WTC11 (cell line): ENCODE measurements at regions not wholly inside any gene's neighbourhood (a gene's known extent, or its start where the extent isn't known, plus 50 kb on each side); places are given as distances from the start of the nearest gene placed in this dataset.

Experiments
- ATAC-seq: fragments of 200-7000 bp; cut with Tn5 transposase; 2 replicates; pipeline ENCODE4 v1.10.0; 2021; ENCODE audit warnings: mild to moderate bottlenecking, moderate library complexity
- CTCF ChIA-PET: fragments of 300-600 bp; sonication (Branson Sonifier 250); formaldehyde crosslinking; loops from one replicate; lab custom pipeline; 2021; ENCODE audit warnings: antibody characterized with exemption; lab: Charles Lee
- POLR2A ChIA-PET: fragments of 350-600 bp; sonication (Branson Sonifier 250); formaldehyde crosslinking; loops from one replicate; lab custom pipeline; 2021; ENCODE audit warnings: antibody characterized with exemption; lab: Charles Lee
- DNase-seq: peaks from one replicate; pipeline ENCODE4 v3.0.0; 2021; ENCODE audit warnings: low spot score
- H3K27ac Mint-ChIP-seq: 2 replicates; pipeline ENCODE4 v1.8.0; 2021; ENCODE audit warnings: mixed read lengths
- H3K27me3 Mint-ChIP-seq: 2 replicates; pipeline ENCODE4 v1.8.0; 2021; ENCODE audit warnings: low read depth, mild to moderate bottlenecking, moderate library complexity, mixed read lengths
- H3K36me3 Mint-ChIP-seq: 2 replicates; pipeline ENCODE4 v1.8.0; 2021; ENCODE audit warnings: mixed read lengths
- H3K4me1 Mint-ChIP-seq: 2 replicates; pipeline ENCODE4 v1.8.0; 2022; ENCODE audit warnings: mixed read lengths
- H3K4me3 Mint-ChIP-seq: 2 replicates; pipeline ENCODE4 v1.8.0; 2021; ENCODE audit warnings: mild to moderate bottlenecking, moderate library complexity, mixed read lengths
- H3K9me3 Mint-ChIP-seq: 2 replicates; pipeline ENCODE4 v1.8.0; 2021; ENCODE audit warnings: mixed read lengths
- ATF6 ChIP-seq: sonication (generic); formaldehyde crosslinking; IDR thresholded peaks from 2 replicates; pipeline ENCODE4 v1.8.1; 2023; ENCODE audit warnings: mild to moderate bottlenecking, missing genetic modification reagents
- CTCF ChIP-seq: fragments of 200-600 bp; IDR thresholded peaks from 2 replicates; pipeline ENCODE4 v1.8.0; 2022; ENCODE audit warnings: antibody characterized with exemption
- FOXP1 ChIP-seq: sonication (generic); formaldehyde crosslinking; IDR thresholded peaks from 2 replicates; pipeline ENCODE4 v1.8.0; 2022; ENCODE audit warnings: missing genetic modification reagents, mild to moderate bottlenecking, moderate library complexity, borderline replicate concordance
- FOXP4 ChIP-seq: sonication (generic); formaldehyde crosslinking; IDR thresholded peaks from 2 replicates; pipeline ENCODE4 v1.8.0; 2022; ENCODE audit warnings: mild to moderate bottlenecking, missing genetic modification reagents
- GTF2I ChIP-seq: fragments of 250-450 bp; sonication (Bioruptor Pico); conservative IDR thresholded peaks from 2 replicates; pipeline ENCODE4 v1.4.0; 2021; ENCODE audit warnings: mild to moderate bottlenecking
- IRF2 ChIP-seq: sonication (generic); formaldehyde crosslinking; IDR thresholded peaks from 2 replicates; pipeline ENCODE4 v1.8.0; 2022; ENCODE audit warnings: low read depth, missing genetic modification reagents, borderline replicate concordance
- KAT7 ChIP-seq: sonication (generic); formaldehyde crosslinking; IDR thresholded peaks from 2 replicates; pipeline ENCODE4 v1.8.1; 2023; ENCODE audit warnings: missing genetic modification reagents, mild to moderate bottlenecking, borderline replicate concordance
- NFE2L1 ChIP-seq: sonication (generic); formaldehyde crosslinking; IDR thresholded peaks from 2 replicates; pipeline ENCODE4 v1.8.1; 2023; ENCODE audit warnings: missing genetic modification reagents
- NR1H2 ChIP-seq: sonication (generic); formaldehyde crosslinking; IDR thresholded peaks from 2 replicates; pipeline ENCODE4 v1.9.0; 2021; ENCODE audit warnings: mild to moderate bottlenecking, moderate library complexity, missing genetic modification reagents
- PRRX2 ChIP-seq: fragments of 250-450 bp; sonication (Bioruptor Pico); IDR thresholded peaks from 2 replicates; pipeline ENCODE4 v1.8.0; 2021; ENCODE audit warnings: mild to moderate bottlenecking
- SOX15 ChIP-seq: fragments of 250-450 bp; sonication (Bioruptor Pico); IDR thresholded peaks from 2 replicates; pipeline ENCODE4 v1.9.0; 2021; ENCODE audit warnings: mild to moderate bottlenecking
- ZNF138 ChIP-seq: sonication (generic); formaldehyde crosslinking; conservative IDR thresholded peaks from 2 replicates; pipeline ENCODE4 v1.8.1; 2022; ENCODE audit warnings: mild to moderate bottlenecking, moderate library complexity, missing genetic modification reagents
- ZNF219 ChIP-seq: sonication (generic); formaldehyde crosslinking; IDR thresholded peaks from 2 replicates; pipeline ENCODE4 v1.8.0; 2023; ENCODE audit warnings: missing genetic modification reagents, mild to moderate bottlenecking, borderline replicate concordance
- ZNF317 ChIP-seq: sonication (generic); formaldehyde crosslinking; IDR thresholded peaks from 2 replicates; pipeline ENCODE4 v1.8.1; 2023; ENCODE audit warnings: low read depth, mild to moderate bottlenecking, moderate library complexity, missing genetic modification reagents, borderline replicate concordance
- ZNF416 ChIP-seq: fragments of 250-450 bp; sonication (Bioruptor Pico); IDR thresholded peaks from 2 replicates; pipeline ENCODE4 v1.9.0; 2021; ENCODE audit warnings: mild to moderate bottlenecking, inconsistent platforms
- TF ChIP-seq, protein P1 (sequence below): sonication (generic); formaldehyde crosslinking; IDR thresholded peaks from 2 replicates; pipeline ENCODE4 v1.8.1; 2023; ENCODE audit warnings: mild to moderate bottlenecking, missing genetic modification reagents, moderate library complexity
- TF ChIP-seq, protein P2 (sequence below): sonication (generic); formaldehyde crosslinking; IDR thresholded peaks from 2 replicates; pipeline ENCODE4 v1.8.0; 2022; ENCODE audit warnings: missing genetic modification reagents
- TF ChIP-seq, protein P3 (sequence below): sonication (generic); formaldehyde crosslinking; IDR thresholded peaks from 2 replicates; pipeline ENCODE4 v1.8.1; 2022; ENCODE audit warnings: low read depth, missing genetic modification reagents, borderline replicate concordance

DNA sequence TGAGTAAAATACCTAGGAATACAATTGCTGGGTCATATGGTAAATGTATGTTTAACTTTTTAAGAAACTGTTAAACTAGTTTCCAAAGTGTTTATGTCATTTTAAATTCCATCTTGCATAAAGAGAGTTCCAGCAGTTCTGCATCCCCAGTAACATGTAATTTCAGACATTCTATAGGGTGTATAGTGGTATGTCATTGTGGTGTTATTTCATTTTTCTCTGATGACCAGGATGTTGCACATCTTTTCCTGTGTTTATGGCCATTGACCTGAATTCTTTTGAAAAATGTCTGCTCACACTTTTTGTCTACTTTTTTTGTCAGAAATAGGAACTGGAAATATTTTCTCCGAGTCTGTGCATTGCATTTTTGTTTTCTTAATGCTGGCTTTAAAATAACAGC lies 128.9 kb downstream of the TMEM200A start:
- H3K36me3 Mint-ChIP-seq, result no peaks in the 10 kb centered on the region
- ATAC-seq, result no peak
- H3K27me3 Mint-ChIP-seq, result no peaks in the 10 kb centered on the region
- TF ChIP-seq ZNF219 (CRISPR knock-in tag), result no peak
- TF ChIP-seq, protein P1, sequence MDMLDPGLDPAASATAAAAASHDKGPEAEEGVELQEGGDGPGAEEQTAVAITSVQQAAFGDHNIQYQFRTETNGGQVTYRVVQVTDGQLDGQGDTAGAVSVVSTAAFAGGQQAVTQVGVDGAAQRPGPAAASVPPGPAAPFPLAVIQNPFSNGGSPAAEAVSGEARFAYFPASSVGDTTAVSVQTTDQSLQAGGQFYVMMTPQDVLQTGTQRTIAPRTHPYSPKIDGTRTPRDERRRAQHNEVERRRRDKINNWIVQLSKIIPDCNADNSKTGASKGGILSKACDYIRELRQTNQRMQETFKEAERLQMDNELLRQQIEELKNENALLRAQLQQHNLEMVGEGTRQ (CRISPR knock-in tag), result no peak
- no peak for TF ChIP-seq FOXP4
- TF ChIP-seq, protein P2, sequence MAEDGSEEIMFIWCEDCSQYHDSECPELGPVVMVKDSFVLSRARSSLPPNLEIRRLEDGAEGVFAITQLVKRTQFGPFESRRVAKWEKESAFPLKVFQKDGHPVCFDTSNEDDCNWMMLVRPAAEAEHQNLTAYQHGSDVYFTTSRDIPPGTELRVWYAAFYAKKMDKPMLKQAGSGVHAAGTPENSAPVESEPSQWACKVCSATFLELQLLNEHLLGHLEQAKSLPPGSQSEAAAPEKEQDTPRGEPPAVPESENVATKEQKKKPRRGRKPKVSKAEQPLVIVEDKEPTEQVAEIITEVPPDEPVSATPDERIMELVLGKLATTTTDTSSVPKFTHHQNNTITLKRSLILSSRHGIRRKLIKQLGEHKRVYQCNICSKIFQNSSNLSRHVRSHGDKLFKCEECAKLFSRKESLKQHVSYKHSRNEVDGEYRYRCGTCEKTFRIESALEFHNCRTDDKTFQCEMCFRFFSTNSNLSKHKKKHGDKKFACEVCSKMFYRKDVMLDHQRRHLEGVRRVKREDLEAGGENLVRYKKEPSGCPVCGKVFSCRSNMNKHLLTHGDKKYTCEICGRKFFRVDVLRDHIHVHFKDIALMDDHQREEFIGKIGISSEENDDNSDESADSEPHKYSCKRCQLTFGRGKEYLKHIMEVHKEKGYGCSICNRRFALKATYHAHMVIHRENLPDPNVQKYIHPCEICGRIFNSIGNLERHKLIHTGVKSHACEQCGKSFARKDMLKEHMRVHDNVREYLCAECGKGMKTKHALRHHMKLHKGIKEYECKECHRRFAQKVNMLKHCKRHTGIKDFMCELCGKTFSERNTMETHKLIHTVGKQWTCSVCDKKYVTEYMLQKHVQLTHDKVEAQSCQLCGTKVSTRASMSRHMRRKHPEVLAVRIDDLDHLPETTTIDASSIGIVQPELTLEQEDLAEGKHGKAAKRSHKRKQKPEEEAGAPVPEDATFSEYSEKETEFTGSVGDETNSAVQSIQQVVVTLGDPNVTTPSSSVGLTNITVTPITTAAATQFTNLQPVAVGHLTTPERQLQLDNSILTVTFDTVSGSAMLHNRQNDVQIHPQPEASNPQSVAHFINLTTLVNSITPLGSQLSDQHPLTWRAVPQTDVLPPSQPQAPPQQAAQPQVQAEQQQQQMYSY (CRISPR knock-in tag), result no peak
- TF ChIP-seq FOXP1 (CRISPR knock-in tag), result no peak
- no peak for TF ChIP-seq ZNF416 (CRISPR knock-in tag)
- no peak for TF ChIP-seq ZNF138 (CRISPR knock-in tag)
- no peak for TF ChIP-seq PRRX2 (CRISPR knock-in tag)
- TF ChIP-seq NR1H2 (CRISPR knock-in tag), result no peak
- TF ChIP-seq CTCF, result no peak
- TF ChIP-seq ATF6 (CRISPR knock-in tag), result no peak
- TF ChIP-seq GTF2I, result no peak
- TF ChIP-seq SOX15, result no peak
- TF ChIP-seq IRF2 (CRISPR knock-in tag), result no peak
- TF ChIP-seq KAT7 (CRISPR knock-in tag), result no peak
- TF ChIP-seq, protein P3, sequence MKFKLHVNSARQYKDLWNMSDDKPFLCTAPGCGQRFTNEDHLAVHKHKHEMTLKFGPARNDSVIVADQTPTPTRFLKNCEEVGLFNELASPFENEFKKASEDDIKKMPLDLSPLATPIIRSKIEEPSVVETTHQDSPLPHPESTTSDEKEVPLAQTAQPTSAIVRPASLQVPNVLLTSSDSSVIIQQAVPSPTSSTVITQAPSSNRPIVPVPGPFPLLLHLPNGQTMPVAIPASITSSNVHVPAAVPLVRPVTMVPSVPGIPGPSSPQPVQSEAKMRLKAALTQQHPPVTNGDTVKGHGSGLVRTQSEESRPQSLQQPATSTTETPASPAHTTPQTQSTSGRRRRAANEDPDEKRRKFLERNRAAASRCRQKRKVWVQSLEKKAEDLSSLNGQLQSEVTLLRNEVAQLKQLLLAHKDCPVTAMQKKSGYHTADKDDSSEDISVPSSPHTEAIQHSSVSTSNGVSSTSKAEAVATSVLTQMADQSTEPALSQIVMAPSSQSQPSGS, result no peak
- no peak for TF ChIP-seq NFE2L1 (CRISPR knock-in tag)
- no peak for TF ChIP-seq ZNF317 (CRISPR knock-in tag)
- CTCF ChIA-PET, result no interaction called here
- H3K4me3 Mint-ChIP-seq, result no peak overlapping the region
- H3K27ac Mint-ChIP-seq, result no peak overlapping the region
- POLR2A ChIA-PET, result no interaction called here
- no peak for DNase-seq
- peaks cover 10% of the 10 kb centered on the region for H3K9me3 Mint-ChIP-seq
- H3K4me1 Mint-ChIP-seq, result peaks cover 13% of the 10 kb centered on the region
